SK-N-MC (cell line): ENCODE measurements at regions not wholly inside any gene's neighbourhood (a gene's known extent, or its start where the extent isn't known, plus 50 kb on each side); places are given as distances from the start of the nearest gene placed in this dataset.

Experiments used
- DNase-seq: peaks from one replicate; pipeline ENCODE4 v3.0.0-alpha.2; 2011; ENCODE audit warnings: low read depth, low spot score
- H3K27ac ChIP-seq: fragments of 200-600 bp; sonication (generic); 2 replicates; pipeline ENCODE4 v1.5.1; 2016; ENCODE audit warnings: mixed run types
- H3K36me3 ChIP-seq: fragments of 200-600 bp; sonication (generic); 2 replicates; pipeline ENCODE4 v1.6.1; 2017; ENCODE audit warnings: antibody characterized with exemption, low read length, mixed read lengths; ENCODE audit not compliant: insufficient read depth
- H3K4me3 ChIP-seq: fragments of 200-600 bp; sonication (generic); 2 replicates; pipeline ENCODE4 v1.5.1; 2016
- H3K9ac ChIP-seq: fragments of 200-600 bp; sonication (generic); 2 replicates; pipeline ENCODE4 v1.8.0; 2017; ENCODE audit warnings: mixed run types, mixed read lengths; ENCODE audit not compliant: insufficient read length
- H3K9me3 ChIP-seq: fragments of 200-600 bp; sonication (generic); 2 replicates; pipeline ENCODE4 v1.6.1; 2017; ENCODE audit warnings: low read depth, mild to moderate bottlenecking, antibody characterized with exemption, low read length, moderate library complexity, mixed read lengths
- EZH2 ChIP-seq: fragments of 200-600 bp; sonication (generic); IDR thresholded peaks from one replicate; pipeline ENCODE4 v1.6.1; 2017; ENCODE audit warnings: antibody characterized with exemption
- FOXP2 ChIP-seq: optimal IDR thresholded peaks from 2 replicates; pipeline ENCODE3; 2011; ENCODE audit warnings: mild to moderate bottlenecking, moderate library complexity; ENCODE audit not compliant: insufficient read depth; ENCODE audit errors: extremely low read length, control extremely low read depth
- POLR2AphosphoS5 ChIP-seq: IDR thresholded peaks from 2 replicates; pipeline ENCODE4 v1.6.1; 2012; ENCODE audit warnings: mild to moderate bottlenecking, low read depth, low read length, borderline replicate concordance

GRCh38 chr13:97588993-97589392 is 155.0 kb downstream of the RAP2A start:
- TF ChIP-seq EZH2 (no peak), POLR2AphosphoS5 (no peak)
- H3K27ac ChIP-seq = no peak overlapping the region
- DNase-seq = no peak
- no peak overlapping the region for H3K9ac ChIP-seq
- no peaks in the 10 kb centered on the region for H3K9me3 ChIP-seq
- H3K4me3 ChIP-seq = no peak overlapping the region
- H3K36me3 ChIP-seq = no peaks in the 10 kb centered on the region

GRCh38 chr13:97600458-97601075 is 166.6 kb downstream of the RAP2A start:
- no peaks in the 10 kb centered on the region for H3K9me3 ChIP-seq
- H3K36me3 ChIP-seq = no peaks in the 10 kb centered on the region
- H3K4me3 ChIP-seq = no peak overlapping the region
- H3K27ac ChIP-seq = no peak overlapping the region
- no peak overlapping the region for H3K9ac ChIP-seq
- DNase-seq = peak; percentile 3
- TF ChIP-seq FOXP2 (no peak), EZH2 (no peak), POLR2AphosphoS5 (no peak)

GRCh38 chr13:97615266-97615665 is 181.3 kb downstream of the RAP2A start:
- H3K36me3 ChIP-seq = no peaks in the 10 kb centered on the region
- DNase-seq = no peak
- no peaks in the 10 kb centered on the region for H3K9me3 ChIP-seq
- H3K4me3 ChIP-seq = no peak overlapping the region
- H3K27ac ChIP-seq = no peak overlapping the region
- no peak for TF ChIP-seq FOXP2
- no peak for TF ChIP-seq EZH2
- no peak for TF ChIP-seq POLR2AphosphoS5
- H3K9ac ChIP-seq = no peak overlapping the region

- no peak overlapping the region for H3K4me3 ChIP-seq
Observed at GRCh38 chr13:97616385-97616784, 182.4 kb downstream of the RAP2A start.

GRCh38 chr13:97621025-97621424 is 187.1 kb downstream of the RAP2A start:
- H3K4me3 ChIP-seq = no peak overlapping the region
- no peak for DNase-seq
- no peak for TF ChIP-seq POLR2AphosphoS5
- TF ChIP-seq EZH2 = no peak
- no peak for TF ChIP-seq FOXP2
- H3K36me3 ChIP-seq = no peaks in the 10 kb centered on the region
- no peaks in the 10 kb centered on the region for H3K9me3 ChIP-seq
- no peak overlapping the region for H3K9ac ChIP-seq
- no peak overlapping the region for H3K27ac ChIP-seq

More at GRCh38 chr13:97616385-97616784, 182.4 kb downstream of the RAP2A start:
- Histone ChIP-seq H3K9ac (no peak overlapping the region), H3K27ac (no peak overlapping the region), H3K36me3 (no peaks in the 10 kb centered on the region), H3K9me3 (no peaks in the 10 kb centered on the region)
- TF ChIP-seq FOXP2 = no peak
- no peak for TF ChIP-seq POLR2AphosphoS5
- DNase-seq = no peak

GRCh38 chr13:97621631-97622030 is 187.7 kb downstream of the RAP2A start:
- Histone ChIP-seq H3K36me3 (no peaks in the 10 kb centered on the region), H3K4me3 (no peak overlapping the region), H3K9ac (no peak overlapping the region), H3K27ac (no peak overlapping the region), H3K9me3 (no peaks in the 10 kb centered on the region)
- DNase-seq = no peak
- no peak for TF ChIP-seq POLR2AphosphoS5
- TF ChIP-seq FOXP2 = no peak
- no peak for TF ChIP-seq EZH2

- Histone ChIP-seq H3K9me3 (no peaks in the 10 kb centered on the region), H3K27ac (no peak overlapping the region), H3K9ac (no peak overlapping the region), H3K4me3 (no peak overlapping the region), H3K36me3 (no peaks in the 10 kb centered on the region)
- no peak for DNase-seq
- TF ChIP-seq EZH2 = no peak
- no peak for TF ChIP-seq FOXP2
- TF ChIP-seq POLR2AphosphoS5 = no peak
Observed at GRCh38 chr13:97627566-97627965, 193.6 kb downstream of the RAP2A start.

- H3K36me3 ChIP-seq = no peaks in the 10 kb centered on the region
Observed at GRCh38 chr13:97629601-97630272, 195.8 kb downstream of the RAP2A start.

GRCh38 chr13:97630725-97631124 is 196.8 kb downstream of the RAP2A start:
- no peak for TF ChIP-seq POLR2AphosphoS5
- no peak for TF ChIP-seq FOXP2
- no peak for TF ChIP-seq EZH2
- Histone ChIP-seq H3K9me3 (no peaks in the 10 kb centered on the region), H3K9ac (no peak overlapping the region), H3K27ac (no peak overlapping the region), H3K36me3 (no peaks in the 10 kb centered on the region), H3K4me3 (no peak overlapping the region)
- no peak for DNase-seq

More at GRCh38 chr13:97629601-97630272, 195.8 kb downstream of the RAP2A start:
- TF ChIP-seq FOXP2 = no peak
- TF ChIP-seq EZH2 = no peak
- no peak for TF ChIP-seq POLR2AphosphoS5
- no peak overlapping the region for H3K27ac ChIP-seq
- no peak for DNase-seq
- H3K4me3 ChIP-seq = no peak overlapping the region
- no peaks in the 10 kb centered on the region for H3K9me3 ChIP-seq
- H3K9ac ChIP-seq = no peak overlapping the region
